B cell (primary cell): ENCODE measurements at regions not wholly inside any gene's neighbourhood (a gene's known extent, or its start where the extent isn't known, plus 50 kb on each side); places are given as distances from the start of the nearest gene placed in this dataset.

ENCODE experiments used
- CTCF ChIP-seq: fragments of 200-600 bp; IDR thresholded peaks from one replicate; pipeline ENCODE4 v1.8.0; 2022; ENCODE audit warnings: antibody characterized with exemption, mild to moderate bottlenecking
- EZH2 ChIP-seq: IDR thresholded peaks from 2 replicates; pipeline ENCODE4 v1.6.1; 2012; ENCODE audit warnings: borderline replicate concordance, low read depth, mild to moderate bottlenecking, moderate library complexity, low read length; ENCODE audit not compliant: insufficient read depth, poor library complexity, severe bottlenecking

- TF ChIP-seq EZH2 (no peak), CTCF (no peak)
Measured at GRCh38 chr3:20515834-20516233, 329.8 kb upstream of the SGO1 start.
